ENCODE measurements at regions not wholly inside any gene's neighbourhood (a gene's known extent, or its start where the extent isn't known, plus 50 kb on each side); places are given as distances from the start of the nearest gene placed in this dataset.

GRCh38 chr3:81868597-81868996 lies 107.2 kb upstream of the GBE1 start:
- H4K20me1 ChIP-seq (replicated peaks; ENCODE audit: insufficient read depth) = no peaks in the 10 kb centered on the region
- Mint-ChIP-seq H3K27ac (no peak overlapping the region), H3K9me3 (no peaks in the 10 kb centered on the region), H3K36me3 (ENCODE audit: low read depth) (no peaks in the 10 kb centered on the region), H3K4me3 (no peak overlapping the region), H3K27me3 (ENCODE audit: insufficient read depth, low read depth, poor library complexity) (no peaks in the 10 kb centered on the region), H3K4me1 (peaks cover 6% of the 10 kb centered on the region; the same call in 2 of the 3 replicates)
- no peaks in the 10 kb centered on the region for H3K4me1 ChIP-seq (ENCODE audit: insufficient read depth)
- TF ChIP-seq ZNF331 (CRISPR knock-in tag; IDR thresholded peaks at IDR 0.05; ENCODE audit: low read depth) (no peak), NANOG (IDR thresholded peaks at IDR 0.05; ENCODE audit: borderline replicate concordance) (no peak), EZH2phosphoT487 (IDR thresholded peaks at IDR 0.05; ENCODE audit: unreplicated experiment) (no peak)
- H2AFZ ChIP-seq = no peak overlapping the region
- no peak for DNase-seq (ENCODE audit: low spot score)
- no peak overlapping the region for H3K27ac ChIP-seq (ENCODE audit: low read depth)
- H3K9me2 ChIP-seq (ENCODE audit: insufficient read depth) = no peaks in the 10 kb centered on the region; the same call in 1 of the 2 replicates
- H3K36me3 ChIP-seq (ENCODE audit: insufficient read depth) = no peaks in the 10 kb centered on the region
- H3K4me2 ChIP-seq = no peak overlapping the region
- no peaks in the 10 kb centered on the region for H3K27me3 ChIP-seq (ENCODE audit: insufficient read depth)
- no peaks in the 10 kb centered on the region for H3K79me2 ChIP-seq (replicated peaks; ENCODE audit: insufficient read depth)
- H3F3A ChIP-seq (replicated peaks; ENCODE audit: low read depth) = no peaks in the 10 kb centered on the region
- no peak overlapping the region for H3K4me3 ChIP-seq
- ATAC-seq = no peak

GRCh38 chr3:81867875-81868274 lies 106.4 kb upstream of the GBE1 start:
- H3K9me2 ChIP-seq (ENCODE audit: insufficient read depth) = no peaks in the 10 kb centered on the region; the same call in 1 of the 2 replicates
- no peaks in the 10 kb centered on the region for H3K9me3 Mint-ChIP-seq
- DNase-seq (ENCODE audit: low spot score) = no peak
- H3K4me3 ChIP-seq = no peak overlapping the region
- no peak overlapping the region for H3K4me2 ChIP-seq
- H2AFZ ChIP-seq = no peak overlapping the region
- ATAC-seq = no peak
- H3F3A ChIP-seq (replicated peaks; ENCODE audit: low read depth) = no peaks in the 10 kb centered on the region
- no peak overlapping the region for H3K4me3 Mint-ChIP-seq
- H3K27ac ChIP-seq (ENCODE audit: low read depth) = no peak overlapping the region
- H3K27me3 ChIP-seq (ENCODE audit: insufficient read depth) = no peaks in the 10 kb centered on the region
- H3K36me3 ChIP-seq (ENCODE audit: insufficient read depth) = no peaks in the 10 kb centered on the region
- no peaks in the 10 kb centered on the region for H4K20me1 ChIP-seq (replicated peaks; ENCODE audit: insufficient read depth)
- H3K27me3 Mint-ChIP-seq (ENCODE audit: insufficient read depth, low read depth, poor library complexity) = no peaks in the 10 kb centered on the region
- H3K4me1 Mint-ChIP-seq = peaks cover 6% of the 10 kb centered on the region; the same call in 2 of the 3 replicates
- no peaks in the 10 kb centered on the region for H3K36me3 Mint-ChIP-seq (ENCODE audit: low read depth)
- H3K79me2 ChIP-seq (replicated peaks; ENCODE audit: insufficient read depth) = no peaks in the 10 kb centered on the region
- H3K4me1 ChIP-seq (ENCODE audit: insufficient read depth) = no peaks in the 10 kb centered on the region
- no peak overlapping the region for H3K27ac Mint-ChIP-seq
- TF ChIP-seq ZNF462 (CRISPR knock-in tag; IDR thresholded peaks at IDR 0.05) (no peak), CREB1 (CRISPR knock-in tag; IDR thresholded peaks at IDR 0.05; ENCODE audit: low read depth) (no peak), REST (IDR thresholded peaks at IDR 0.05; ENCODE audit: unreplicated experiment) (no peak), STAT1 (IDR thresholded peaks at IDR 0.05; ENCODE audit: unreplicated experiment) (no peak), CTCF (conservative IDR thresholded peaks at IDR 0.05; ENCODE audit: low read depth in 2 of 2) (no peak), POLR2AphosphoS5 (IDR thresholded peaks at IDR 0.05; ENCODE audit: low read depth) (no peak), ZNF331 (CRISPR knock-in tag; IDR thresholded peaks at IDR 0.05; ENCODE audit: low read depth) (no peak), EZH2phosphoT487 (IDR thresholded peaks at IDR 0.05; ENCODE audit: unreplicated experiment) (no peak), EZH2 (IDR thresholded peaks at IDR 0.05; ENCODE audit: low read depth, unreplicated experiment) (no peak)
